Spinal cord (tissue), 9 donors: ENCODE measurements at regions not wholly inside any gene's neighbourhood (a gene's known extent, or its start where the extent isn't known, plus 50 kb on each side); places are given as distances from the start of the nearest gene placed in this dataset.

Experiments used
- DNase-seq, 6 donors: peaks; one replicate each; pipeline versions ENCODE4 v3.0.0 to v3.0.0-alpha.2; 2013 to 2015; ENCODE audit warnings: low spot score in 6 of 6, low read depth in 4 of 6
- H3K27ac ChIP-seq: one replicate; pipeline ENCODE4 v1.5.1; 2013; ENCODE audit warnings: low read depth, low read length, control low read depth
- H3K27me3 ChIP-seq: one replicate; pipeline ENCODE4 v1.6.1; 2013; ENCODE audit warnings: low read length; ENCODE audit not compliant: control insufficient read depth, insufficient read depth
- H3K36me3 ChIP-seq: one replicate; pipeline ENCODE4 v1.6.1; 2013; ENCODE audit warnings: low read length; ENCODE audit not compliant: control insufficient read depth, insufficient read depth
- H3K4me1 ChIP-seq: one replicate; pipeline ENCODE4 v1.6.1; 2013; ENCODE audit warnings: low read length; ENCODE audit not compliant: control insufficient read depth, insufficient read depth
- H3K4me3 ChIP-seq: one replicate; pipeline ENCODE4 v1.5.1; 2013; ENCODE audit warnings: low read depth, low read length, control low read depth
- H3K9me3 ChIP-seq: one replicate; pipeline ENCODE4 v1.6.1; 2013; ENCODE audit warnings: low read length; ENCODE audit not compliant: control insufficient read depth, insufficient read depth
- WGBS: methylation state at CpG from one replicate; pipeline ENCODE4 v1.1.5; 2013; ENCODE audit warnings: missing lambda C conversion rate; ENCODE audit not compliant: insufficient coverage; 5-methylcytosine and 5-hydroxymethylcytosine counted together
- donor health status: healthy.

DNA sequence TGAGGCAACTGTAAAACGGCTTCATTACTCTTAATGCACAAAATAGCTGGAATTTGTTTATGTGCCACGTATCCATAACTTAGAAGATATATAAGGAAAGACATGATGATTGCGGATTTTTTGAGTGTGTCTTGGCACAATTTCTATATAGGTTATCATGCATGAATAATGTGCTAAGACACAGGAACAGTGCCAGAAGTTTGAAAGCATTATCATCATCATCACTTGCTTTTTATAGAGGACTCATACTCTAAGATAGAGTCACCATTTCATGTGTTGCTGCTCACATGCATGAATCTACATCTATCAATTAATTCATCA is 113.4 kb downstream of the ELOVL4 start:
- no peak overlapping the region for H3K4me3 ChIP-seq
- H3K36me3 ChIP-seq = no peaks in the 10 kb centered on the region
- no peak overlapping the region for H3K27ac ChIP-seq
- H3K27me3 ChIP-seq = no peaks in the 10 kb centered on the region
- WGBS = 80% methylated on average over 1 of the region's 3 CpGs
- DNase-seq = no peak
- no peaks in the 10 kb centered on the region for H3K9me3 ChIP-seq
- H3K4me1 ChIP-seq = no peaks in the 10 kb centered on the region

DNA sequence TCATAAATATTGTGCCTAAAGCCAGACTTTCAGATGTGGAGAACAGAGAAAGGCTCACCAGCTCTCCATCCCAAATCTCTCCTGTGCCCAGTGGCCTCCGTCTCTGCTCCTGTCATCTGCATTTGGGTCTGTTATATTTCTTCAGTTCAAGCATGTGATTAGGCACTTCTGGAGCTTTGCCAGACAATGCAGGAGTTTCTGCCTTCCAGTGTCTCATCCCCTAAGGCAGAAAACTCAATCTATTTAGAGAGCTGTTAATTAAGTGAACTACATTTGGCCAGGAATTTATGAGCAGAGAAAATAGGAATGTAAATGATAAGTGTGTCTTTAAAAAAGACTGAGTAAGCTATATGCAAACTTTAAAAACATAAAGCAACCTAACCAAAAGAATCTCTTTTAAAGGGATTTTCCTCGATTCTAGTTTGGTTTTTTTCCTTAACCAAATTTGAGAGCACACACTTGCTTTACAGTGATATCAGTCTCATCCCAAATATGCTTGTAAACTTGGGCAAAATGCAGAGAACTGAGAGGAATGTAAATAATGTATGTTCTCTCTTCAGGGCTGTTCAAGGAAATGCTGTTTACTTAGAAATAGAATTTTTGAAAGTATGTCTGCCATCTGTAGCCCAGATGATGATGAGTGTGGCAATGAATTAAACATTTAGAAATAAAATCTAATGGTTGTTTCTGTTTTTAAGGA is 113.9 kb downstream of the ELOVL4 start:
- Histone ChIP-seq H3K27ac (no peak overlapping the region), H3K4me3 (no peak overlapping the region), H3K27me3 (no peaks in the 10 kb centered on the region), H3K9me3 (no peaks in the 10 kb centered on the region), H3K4me1 (no peaks in the 10 kb centered on the region), H3K36me3 (no peaks in the 10 kb centered on the region)
- WGBS = no CpG with 5 or more reads among the region's 2 CpGs
- peak in 2 of 6 donors; percentile 76 to 79 for DNase-seq

DNA sequence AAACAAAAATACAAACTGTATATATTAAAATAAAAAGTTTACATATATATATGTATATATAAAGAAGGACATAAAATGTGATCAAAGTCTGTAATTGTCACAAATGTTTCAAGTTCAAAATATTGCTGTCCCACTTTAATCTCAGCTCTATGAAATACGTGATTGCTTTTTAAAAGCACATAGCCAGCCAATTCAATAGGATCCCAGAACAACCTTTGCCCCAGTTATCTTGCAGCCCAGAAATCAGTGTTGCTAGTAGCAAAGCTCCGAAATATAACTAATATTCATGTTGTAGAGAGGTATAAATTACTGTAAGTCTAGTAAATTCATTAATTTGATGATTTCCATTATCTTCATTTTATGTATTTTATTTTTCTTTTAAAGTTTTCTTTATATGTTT is 114.6 kb downstream of the ELOVL4 start:
- Histone ChIP-seq H3K27me3 (no peaks in the 10 kb centered on the region), H3K27ac (no peak overlapping the region), H3K9me3 (no peaks in the 10 kb centered on the region), H3K4me3 (no peak overlapping the region), H3K36me3 (no peaks in the 10 kb centered on the region), H3K4me1 (no peaks in the 10 kb centered on the region)
- no CpG with 5 or more reads among the region's 2 CpGs for WGBS
- DNase-seq = no peak

DNA sequence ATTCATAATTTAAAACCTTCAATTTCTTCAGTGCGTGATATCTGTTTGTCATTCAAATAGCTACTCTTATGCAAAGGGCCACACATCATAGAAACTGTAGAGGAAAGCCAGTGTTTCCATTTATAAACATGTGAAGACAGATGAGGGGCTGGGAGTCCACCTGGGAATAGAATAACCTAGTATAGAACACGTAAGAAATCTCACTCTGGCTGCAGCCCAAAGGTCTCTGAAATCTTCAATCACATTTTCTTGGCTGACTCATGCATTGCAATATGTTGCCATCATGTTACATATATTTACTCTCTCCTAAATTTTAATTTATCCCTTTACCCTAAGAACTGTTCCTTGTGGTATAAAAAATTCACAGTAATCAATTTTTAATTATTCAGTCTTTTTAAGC is 123.2 kb downstream of the ELOVL4 start:
- H3K4me3 ChIP-seq = no peak overlapping the region
- WGBS = 60% methylated on average over 1 of the region's 2 CpGs
- DNase-seq = no peak

DNA sequence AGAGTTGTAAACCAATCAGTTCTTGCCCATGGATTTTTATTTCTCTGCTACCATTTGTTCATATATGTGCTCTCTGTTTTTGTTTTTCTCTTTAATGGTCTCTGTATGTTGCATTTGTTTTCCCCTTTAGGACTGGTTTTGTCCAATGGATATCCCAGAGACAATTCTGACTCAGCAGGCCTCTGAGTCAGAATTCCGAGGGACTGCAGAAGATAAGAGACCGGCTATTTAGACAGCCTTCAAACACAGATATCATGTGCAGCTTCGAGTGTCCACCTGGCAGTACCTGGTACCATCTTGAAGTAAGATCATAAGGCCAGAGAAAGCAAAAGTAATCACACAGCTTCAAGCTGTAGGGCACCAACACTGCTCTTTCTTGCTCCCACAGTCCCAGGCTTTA is 125.5 kb downstream of the ELOVL4 start:
- H3K9me3 ChIP-seq = no peaks in the 10 kb centered on the region
- H3K4me3 ChIP-seq = no peak overlapping the region
- H3K27me3 ChIP-seq = peaks cover 2% of the 10 kb centered on the region
- H3K4me1 ChIP-seq = no peaks in the 10 kb centered on the region
- 83% methylated on average over 3 of the region's 3 CpGs for WGBS
- no peak for DNase-seq
- no peaks in the 10 kb centered on the region for H3K36me3 ChIP-seq
- H3K27ac ChIP-seq = no peak overlapping the region

More for the DNA sequence above, 123.2 kb downstream of the ELOVL4 start:
- Histone ChIP-seq H3K36me3 (no peaks in the 10 kb centered on the region), H3K27me3 (peaks cover 2% of the 10 kb centered on the region), H3K9me3 (no peaks in the 10 kb centered on the region), H3K4me1 (no peaks in the 10 kb centered on the region), H3K27ac (no peak overlapping the region)

DNA sequence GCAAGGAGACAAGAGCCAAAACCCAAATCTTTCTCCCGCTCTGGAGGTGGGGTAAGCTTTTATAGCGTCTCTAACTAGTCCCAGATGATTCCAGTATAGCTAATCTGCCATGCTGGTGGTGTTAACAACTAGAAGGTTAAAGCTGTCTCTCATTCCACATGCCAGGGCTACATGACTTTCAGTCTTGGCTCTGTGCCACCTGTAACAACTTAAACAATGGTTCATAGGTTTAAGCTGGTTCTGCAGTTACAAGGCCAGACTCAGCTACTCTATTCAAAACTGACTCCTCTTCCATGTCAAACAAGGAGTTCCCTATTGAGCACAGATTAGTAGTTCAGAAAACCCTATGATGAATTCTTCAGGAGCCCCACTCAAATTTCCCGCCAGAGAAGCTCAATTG is 128.9 kb downstream of the ELOVL4 start:
- no peaks in the 10 kb centered on the region for H3K9me3 ChIP-seq
- DNase-seq = no peak
- no peaks in the 10 kb centered on the region for H3K36me3 ChIP-seq
- no peaks in the 10 kb centered on the region for H3K4me1 ChIP-seq
- H3K4me3 ChIP-seq = no peak overlapping the region
- H3K27me3 ChIP-seq = peaks cover 2% of the 10 kb centered on the region
- 75% methylated on average over 2 of the region's 3 CpGs for WGBS
- no peak overlapping the region for H3K27ac ChIP-seq

DNA sequence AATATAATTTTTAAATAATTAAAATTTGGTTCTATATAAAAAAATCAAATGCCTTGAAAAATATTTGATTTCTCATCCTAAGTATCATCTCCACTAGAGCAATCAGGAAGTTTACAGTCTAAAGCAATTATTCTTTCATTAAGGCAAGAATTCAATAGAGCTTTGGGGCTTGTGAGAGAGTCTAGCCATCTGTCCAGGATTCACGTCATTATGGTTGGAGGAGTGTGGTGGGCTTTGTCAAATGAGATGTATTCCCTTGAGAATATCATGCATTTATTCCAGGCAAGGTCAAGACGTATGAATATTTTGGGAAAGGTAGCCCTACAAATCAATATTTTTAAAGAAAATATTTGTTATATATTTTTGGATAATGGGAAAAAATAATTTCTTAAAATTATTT is 132.4 kb downstream of the ELOVL4 start:
- DNase-seq = no peak
- no CpG with 5 or more reads among the region's 2 CpGs for WGBS
- Histone ChIP-seq H3K4me3 (no peak overlapping the region), H3K27ac (no peak overlapping the region), H3K4me1 (peaks cover 7% of the 10 kb centered on the region), H3K27me3 (no peaks in the 10 kb centered on the region), H3K36me3 (no peaks in the 10 kb centered on the region), H3K9me3 (no peaks in the 10 kb centered on the region)

DNA sequence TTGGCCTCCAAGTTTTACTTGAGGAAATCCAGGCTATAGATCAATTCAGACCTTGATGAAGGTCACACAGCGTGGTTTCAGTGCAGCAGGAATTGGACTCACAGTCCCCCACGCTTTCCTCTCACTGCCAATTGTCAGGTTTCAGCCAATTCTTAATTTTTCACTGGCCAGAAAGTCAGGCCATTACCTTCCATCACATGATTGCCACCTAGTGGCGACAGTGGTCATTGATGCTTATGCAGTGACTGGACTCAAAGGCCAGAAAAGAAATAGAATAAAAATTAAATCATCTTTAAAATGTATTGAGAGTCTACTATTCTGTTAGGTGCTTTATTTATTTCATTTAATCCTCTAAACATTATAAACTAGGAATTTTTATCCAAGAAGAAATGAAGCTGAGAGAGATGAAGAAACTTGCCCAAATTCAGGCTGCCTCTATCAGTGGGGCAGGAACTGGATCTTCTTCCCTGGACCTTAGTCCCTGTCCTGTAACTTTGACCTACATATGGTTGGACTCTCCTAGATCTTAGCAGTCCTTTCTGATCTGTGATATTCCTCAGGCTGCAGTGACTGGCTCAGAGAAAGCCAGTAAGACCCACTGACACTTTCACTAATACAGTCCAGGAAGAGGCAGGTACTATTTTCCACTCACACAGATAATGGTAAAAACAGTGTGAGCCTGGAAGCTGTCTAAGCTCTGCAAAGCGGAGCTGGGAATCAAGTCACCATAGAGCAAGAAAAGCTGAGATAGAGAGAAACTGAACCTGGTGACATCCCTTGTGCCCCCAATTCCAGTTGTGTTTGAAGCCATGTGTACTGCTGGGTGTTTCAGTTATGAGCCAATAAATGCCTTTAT is 133.3 kb downstream of the ELOVL4 start:
- peaks cover 7% of the 10 kb centered on the region for H3K4me1 ChIP-seq
- no peak overlapping the region for H3K4me3 ChIP-seq
- H3K36me3 ChIP-seq = no peaks in the 10 kb centered on the region
- no peaks in the 10 kb centered on the region for H3K9me3 ChIP-seq
- no peaks in the 10 kb centered on the region for H3K27me3 ChIP-seq
- DNase-seq = peak; percentile 38 to 93 (median 67)
- WGBS = 35% methylated on average over 3 of the region's 4 CpGs
- no peak overlapping the region for H3K27ac ChIP-seq

DNA sequence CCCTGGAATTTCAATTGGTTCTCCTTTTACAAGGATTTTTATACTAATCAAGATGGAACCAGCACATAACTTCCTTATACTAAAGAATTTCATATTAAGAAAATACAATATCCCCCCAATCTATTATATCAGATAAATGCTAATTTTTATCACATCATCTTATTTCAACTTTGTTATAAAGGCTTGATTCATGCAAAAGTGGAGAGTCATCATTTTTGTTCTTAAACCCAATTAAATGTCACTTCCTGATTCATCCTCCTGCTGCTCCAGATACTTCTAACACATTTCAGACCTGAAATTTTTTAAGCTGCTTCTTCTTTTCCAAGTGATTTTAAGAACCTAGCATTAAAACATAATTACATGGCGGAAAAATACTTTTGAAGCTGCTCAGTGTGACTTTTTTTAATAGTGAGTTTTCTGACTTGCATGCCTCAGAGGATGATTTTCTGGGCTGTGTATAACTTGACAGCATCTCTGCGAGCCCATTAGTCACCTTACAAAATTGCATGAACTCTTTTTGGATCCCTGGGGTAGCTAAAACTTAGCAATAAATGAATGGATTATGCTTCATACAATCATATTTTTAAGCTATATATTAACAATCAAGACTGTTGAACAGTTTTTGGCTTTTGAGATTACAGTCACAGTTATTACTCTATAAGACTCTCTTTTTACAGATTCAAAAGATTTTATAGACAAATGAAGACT is 134.1 kb downstream of the ELOVL4 start:
- no peak overlapping the region for H3K27ac ChIP-seq
- no peaks in the 10 kb centered on the region for H3K27me3 ChIP-seq
- peaks cover 10% of the 10 kb centered on the region for H3K4me1 ChIP-seq
- no peak overlapping the region for H3K4me3 ChIP-seq
- H3K9me3 ChIP-seq = no peaks in the 10 kb centered on the region
- peak in 1 of 6 donors; percentile 41 for DNase-seq
- H3K36me3 ChIP-seq = no peaks in the 10 kb centered on the region
- no CpG with 5 or more reads among the region's 2 CpGs for WGBS
